HUES64 (cell line): ENCODE measurements at regions not wholly inside any gene's neighbourhood (a gene's known extent, or its start where the extent isn't known, plus 50 kb on each side); places are given as distances from the start of the nearest gene placed in this dataset.

ENCODE experiments used
- H3K27ac ChIP-seq: 2 replicates; pipeline ENCODE4 v1.7.0; 2013; ENCODE audit warnings: low read depth, low read length, inconsistent platforms
- H3K27me3 ChIP-seq: 2 replicates; pipeline ENCODE4 v1.6.1; 2013; ENCODE audit warnings: mild to moderate bottlenecking, low read length; ENCODE audit not compliant: insufficient read depth
- H3K36me3 ChIP-seq: 2 replicates; pipeline ENCODE4 v1.6.1; 2013; ENCODE audit warnings: mild to moderate bottlenecking, low read length; ENCODE audit not compliant: insufficient read depth
- H3K4me1 ChIP-seq: 2 replicates; pipeline ENCODE4 v1.6.1; 2013; ENCODE audit warnings: mild to moderate bottlenecking, low read length, moderate library complexity; ENCODE audit not compliant: insufficient read depth
- H3K4me3 ChIP-seq: 2 replicates; pipeline ENCODE4 v1.5.1; 2013; ENCODE audit warnings: mild to moderate bottlenecking, low read length, moderate library complexity
- H3K9ac ChIP-seq: 2 replicates; pipeline ENCODE4 v1.6.1; 2013; ENCODE audit warnings: mild to moderate bottlenecking, low read depth, low read length
- H3K9me3 ChIP-seq: 2 replicates; pipeline ENCODE4 v1.6.1; 2013; ENCODE audit warnings: low read depth, low read length; ENCODE audit not compliant: insufficient read depth
- WGBS: fragments of 150-250, 120-280 bp; methylation state at CpG from one replicate; pipeline ENCODE4 v1.1.7; 2013; ENCODE audit warnings: missing lambda C conversion rate; 5-methylcytosine and 5-hydroxymethylcytosine counted together

- Histone ChIP-seq H3K36me3 (no peaks in the 10 kb centered on the region), H3K9me3 (no peaks in the 10 kb centered on the region), H3K9ac (no peak overlapping the region), H3K27ac (no peak overlapping the region), H3K27me3 (peaks cover 31% of the 10 kb centered on the region), H3K4me3 (no peak overlapping the region), H3K4me1 (no peaks in the 10 kb centered on the region)
- WGBS = 86% methylated on average over 12 of the region's 13 CpGs
These were observed 197.0 kb downstream of the TRIM27 start for GRCh38 chr6:28726569-28727309.

DNA sequence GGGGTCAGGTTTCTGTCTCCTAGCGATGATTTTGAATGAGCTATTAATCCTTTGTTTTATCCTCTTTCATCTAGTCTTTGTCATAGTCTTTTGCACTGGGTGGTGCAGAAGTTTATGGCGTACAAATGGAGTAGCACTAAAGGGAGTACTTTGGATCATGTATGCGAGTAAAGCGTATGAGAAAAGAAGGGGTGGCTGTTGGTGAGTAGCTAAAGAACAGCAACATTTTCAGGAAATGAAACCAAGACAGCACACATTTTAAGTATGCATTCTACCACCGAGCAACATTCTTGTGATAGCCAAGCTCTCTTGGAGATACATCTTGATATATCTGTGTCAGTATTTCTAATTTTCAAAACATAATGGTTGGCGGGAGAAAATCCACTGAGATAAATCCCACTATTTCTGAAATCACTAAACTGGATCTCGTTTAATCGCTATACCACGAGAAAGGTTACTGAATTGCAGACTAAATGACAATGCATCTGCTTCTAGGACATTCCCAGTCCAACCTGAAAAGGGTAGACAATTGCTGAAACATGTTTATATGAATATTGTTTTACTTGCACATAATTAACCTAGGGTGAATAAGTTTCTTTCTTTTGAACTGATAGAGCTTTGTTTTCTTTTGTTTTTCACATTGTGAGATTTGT is 196.1 kb downstream of the TRIM27 start:
- no peaks in the 10 kb centered on the region for H3K36me3 ChIP-seq
- no peak overlapping the region for H3K9ac ChIP-seq
- H3K27ac ChIP-seq = no peak overlapping the region
- H3K4me3 ChIP-seq = peak overlapping the region; percentile 93; the same call in 1 of the 2 replicates
- H3K4me1 ChIP-seq = no peaks in the 10 kb centered on the region
- H3K9me3 ChIP-seq = no peaks in the 10 kb centered on the region
- H3K27me3 ChIP-seq = peaks cover 38% of the 10 kb centered on the region
- 80% methylated on average over 9 of the region's 9 CpGs for WGBS

DNA sequence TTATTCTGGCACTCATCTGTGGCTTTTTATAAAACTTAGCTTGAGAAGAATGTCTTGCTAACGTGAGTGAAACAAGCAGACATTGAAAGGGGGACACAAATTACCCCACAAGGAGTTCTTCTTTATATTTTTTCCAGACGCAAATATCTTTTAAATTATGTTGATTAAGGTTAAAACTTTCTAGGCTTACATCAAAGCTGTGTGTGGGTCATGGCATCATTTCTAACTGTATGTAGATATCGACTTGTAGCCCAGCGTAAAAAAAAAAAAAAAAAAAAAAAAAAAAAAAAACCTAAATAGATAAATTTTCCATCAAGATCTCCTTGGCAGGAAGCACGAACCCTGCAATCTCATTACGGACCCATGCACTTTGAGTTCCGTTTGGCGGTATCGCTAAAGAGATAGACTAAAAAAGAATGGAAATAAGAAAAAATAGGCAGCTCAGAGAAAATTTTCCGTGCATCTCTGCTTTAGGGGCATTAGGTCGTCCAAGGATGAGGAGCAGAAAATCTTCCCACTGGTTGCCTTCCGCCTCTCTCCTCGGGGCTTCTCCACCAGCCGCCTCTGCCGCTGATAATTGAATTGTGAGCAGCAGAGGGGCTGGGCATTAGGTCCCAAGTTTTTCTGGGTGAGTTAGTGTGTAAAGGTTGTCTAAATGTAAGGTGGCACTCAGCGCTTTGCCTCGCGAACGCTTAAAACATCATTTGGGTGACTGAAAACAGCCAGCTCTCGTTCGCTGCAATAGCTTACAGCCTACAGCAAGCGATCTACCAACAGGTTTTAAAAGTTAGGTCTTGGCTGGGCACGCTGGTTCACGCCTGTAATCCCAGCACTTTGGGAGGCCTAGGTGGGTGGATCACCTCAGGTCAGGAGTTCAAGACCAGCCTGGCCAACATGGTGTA is 194.0 kb downstream of the TRIM27 start:
- H3K9ac ChIP-seq = no peak overlapping the region
- 1% methylated on average over 20 of the region's 24 CpGs for WGBS
- H3K27ac ChIP-seq = no peak overlapping the region
- no peaks in the 10 kb centered on the region for H3K4me1 ChIP-seq
- no peaks in the 10 kb centered on the region for H3K36me3 ChIP-seq
- H3K4me3 ChIP-seq = peak overlapping the region; percentile 93
- H3K9me3 ChIP-seq = no peaks in the 10 kb centered on the region
- H3K27me3 ChIP-seq = peaks cover 43% of the 10 kb centered on the region

GRCh38 chr6:28732052-28732451 is 191.7 kb downstream of the TRIM27 start:
- H3K9ac ChIP-seq = no peak overlapping the region
- no peak overlapping the region for H3K4me3 ChIP-seq
- H3K27me3 ChIP-seq = peaks cover 61% of the 10 kb centered on the region
- no peaks in the 10 kb centered on the region for H3K9me3 ChIP-seq
- no peak overlapping the region for H3K27ac ChIP-seq
- 87% methylated on average over 5 of the region's 5 CpGs for WGBS
- H3K36me3 ChIP-seq = no peaks in the 10 kb centered on the region
- H3K4me1 ChIP-seq = 0 out of 2 replicates have a peak, but pooled peaks cover 3% of the 10 kb centered on the region

DNA sequence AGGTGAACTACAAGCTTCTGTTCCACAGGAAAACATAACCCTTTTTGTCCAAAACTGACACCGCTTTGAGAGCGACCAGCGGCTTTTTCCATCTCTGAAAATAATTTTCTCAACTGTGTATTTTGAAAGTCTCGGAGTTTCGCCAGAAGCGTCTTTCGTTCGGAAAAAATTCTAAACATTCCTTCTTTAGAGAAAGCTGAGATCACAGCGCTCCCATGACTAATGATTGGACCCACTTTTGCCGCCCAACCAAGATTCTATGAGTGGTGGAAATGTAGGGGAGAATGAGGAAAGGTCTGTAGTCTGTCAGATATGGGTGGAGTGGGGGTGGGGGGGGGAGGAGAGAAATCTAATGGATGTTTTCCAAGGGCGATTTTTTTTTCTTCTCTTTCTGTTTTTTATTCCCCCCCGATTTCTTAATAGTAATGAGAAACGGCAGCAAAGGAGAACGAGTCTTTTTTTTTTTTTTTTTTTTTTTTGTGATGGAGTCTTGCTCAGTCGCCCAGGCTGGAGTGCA is 189.3 kb downstream of the TRIM27 start:
- H3K4me3 ChIP-seq = no peak overlapping the region
- no peaks in the 10 kb centered on the region for H3K9me3 ChIP-seq
- H3K9ac ChIP-seq = no peak overlapping the region
- 0 out of 2 replicates have a peak, but pooled peaks cover 3% of the 10 kb centered on the region for H3K4me1 ChIP-seq
- H3K27ac ChIP-seq = no peak overlapping the region
- H3K27me3 ChIP-seq = peaks cover 75% of the 10 kb centered on the region
- 94% methylated on average over 13 of the region's 15 CpGs for WGBS
- no peaks in the 10 kb centered on the region for H3K36me3 ChIP-seq

GRCh38 chr6:28736121-28736520 is 187.7 kb downstream of the TRIM27 start:
- Histone ChIP-seq H3K36me3 (no peaks in the 10 kb centered on the region), H3K27me3 (peaks cover 70% of the 10 kb centered on the region), H3K9me3 (no peaks in the 10 kb centered on the region), H3K4me3 (peak overlapping the region; percentile 57), H3K27ac (no peak overlapping the region), H3K9ac (no peak overlapping the region), H3K4me1 (0 out of 2 replicates have a peak, but pooled peaks cover 7% of the 10 kb centered on the region)
- 71% methylated on average over 2 of the region's 2 CpGs for WGBS

GRCh38 chr6:28737750-28738395 is 185.9 kb downstream of the TRIM27 start:
- peaks cover 60% of the 10 kb centered on the region for H3K27me3 ChIP-seq
- peak overlapping the region; percentile 57 for H3K4me3 ChIP-seq
- H3K4me1 ChIP-seq = 0 out of 2 replicates have a peak, but pooled peaks cover 8% of the 10 kb centered on the region
- no peak overlapping the region for H3K9ac ChIP-seq
- H3K27ac ChIP-seq = no peak overlapping the region
- no peaks in the 10 kb centered on the region for H3K9me3 ChIP-seq
- H3K36me3 ChIP-seq = no peaks in the 10 kb centered on the region
- WGBS = 14% methylated on average over 17 of the region's 17 CpGs

DNA sequence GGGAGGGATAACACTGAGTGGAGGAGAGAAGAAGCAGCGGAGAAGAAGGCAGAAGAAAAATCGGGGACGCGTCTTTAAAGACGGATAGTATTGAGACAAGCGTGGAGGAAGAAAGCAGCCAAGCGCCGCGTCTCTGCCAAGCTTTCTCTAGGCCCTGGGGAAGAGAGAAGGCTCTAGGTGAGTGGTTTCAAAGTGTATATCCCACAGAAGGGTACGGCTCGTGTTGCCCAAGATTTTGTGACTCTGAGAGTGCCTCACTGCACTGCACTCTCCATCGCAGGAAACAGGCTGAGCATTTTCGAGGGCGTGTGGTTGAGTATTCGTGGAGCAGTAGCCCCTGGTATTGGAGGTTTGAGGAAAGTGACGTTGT is 185.4 kb downstream of the TRIM27 start:
- peaks cover 62% of the 10 kb centered on the region for H3K27me3 ChIP-seq
- H3K4me3 ChIP-seq = peak overlapping the region; percentile 57
- H3K27ac ChIP-seq = no peak overlapping the region
- 0 out of 2 replicates have a peak, but pooled peaks cover 8% of the 10 kb centered on the region for H3K4me1 ChIP-seq
- H3K36me3 ChIP-seq = no peaks in the 10 kb centered on the region
- H3K9ac ChIP-seq = no peak overlapping the region
- no peaks in the 10 kb centered on the region for H3K9me3 ChIP-seq
- WGBS = 4% methylated on average over 16 of the region's 16 CpGs

- Histone ChIP-seq H3K4me1 (0 out of 2 replicates have a peak, but pooled peaks cover 6% of the 10 kb centered on the region), H3K9me3 (no peaks in the 10 kb centered on the region), H3K36me3 (no peaks in the 10 kb centered on the region), H3K4me3 (no peak overlapping the region), H3K27me3 (peaks cover 77% of the 10 kb centered on the region), H3K27ac (no peak overlapping the region), H3K9ac (no peak overlapping the region)
- WGBS = 76% methylated on average over 3 of the region's 3 CpGs
These were observed 182.4 kb downstream of the TRIM27 start for GRCh38 chr6:28741363-28741762.

DNA sequence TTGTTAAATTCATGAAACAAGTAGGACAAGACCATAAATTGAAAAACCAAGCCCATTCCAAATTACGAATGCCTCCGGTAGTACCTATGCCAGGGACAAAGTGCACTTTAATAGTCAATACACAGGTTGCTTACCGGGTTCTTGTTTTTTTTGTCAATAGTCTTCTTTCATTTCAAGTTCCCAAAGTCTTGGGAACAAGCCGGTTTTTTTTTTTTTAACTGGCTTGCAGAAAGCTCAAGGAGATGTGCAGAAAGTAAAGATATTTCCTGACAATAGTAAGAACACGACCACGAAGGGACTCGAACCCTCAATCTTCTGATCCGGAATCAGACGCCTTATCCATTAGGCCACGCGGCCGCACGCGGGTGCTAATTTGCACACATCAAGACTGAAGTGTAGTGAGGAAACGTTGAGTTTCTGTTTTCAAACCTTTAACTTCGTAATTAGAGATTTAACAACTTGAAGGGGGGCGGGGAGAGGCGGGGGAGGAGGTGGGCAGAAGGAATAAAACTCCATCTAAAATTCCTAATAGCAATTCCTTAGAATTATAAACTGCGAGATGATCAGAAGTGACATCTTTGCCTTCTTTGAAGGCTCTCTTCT is 181.0 kb downstream of the TRIM27 start:
- Histone ChIP-seq H3K4me3 (peak overlapping the region; percentile 66), H3K9me3 (no peaks in the 10 kb centered on the region), H3K27ac (no peak overlapping the region), H3K9ac (no peak overlapping the region), H3K4me1 (0 out of 2 replicates have a peak, but pooled peaks cover 5% of the 10 kb centered on the region), H3K36me3 (no peaks in the 10 kb centered on the region), H3K27me3 (peaks cover 74% of the 10 kb centered on the region)
- WGBS = 2% methylated on average over 16 of the region's 19 CpGs
